ENCODE measurements at regions not wholly inside any gene's neighbourhood (a gene's known extent, or its start where the extent isn't known, plus 50 kb on each side); places are given as distances from the start of the nearest gene placed in this dataset.

DNA sequence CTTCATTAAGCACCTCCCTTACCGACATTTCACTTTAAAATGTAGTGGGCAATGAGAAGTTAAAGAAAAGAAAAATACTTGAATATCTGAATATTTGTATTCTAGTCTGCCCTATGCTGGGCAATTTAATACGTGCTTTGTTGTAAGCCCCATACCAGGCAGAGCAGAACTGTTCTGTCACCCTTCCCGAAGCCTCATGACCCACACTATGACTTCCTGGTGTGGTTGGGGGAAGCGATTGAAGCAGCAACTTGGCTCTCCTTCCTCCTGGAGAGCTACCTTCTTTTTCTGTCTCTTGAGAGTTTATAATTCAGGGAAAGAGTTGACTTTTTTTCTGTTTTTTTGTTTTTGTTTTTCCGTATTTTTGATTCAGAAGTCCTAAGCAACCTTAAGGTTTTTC, 243.7 kb downstream of the INHBA start:
- no peak overlapping the region for H3K4me2 ChIP-seq
- H2AFZ ChIP-seq (ENCODE audit: low read depth), result no peak overlapping the region
- CTCF ChIA-PET, result no interaction called here
- TF ChIP-seq RAD21 (IDR thresholded peaks at IDR 0.05; ENCODE audit: low read length) (no peak), TAF1 (IDR thresholded peaks at IDR 0.05; ENCODE audit: borderline replicate concordance, low read depth, low read length) (no peak), NRF1 (IDR thresholded peaks at IDR 0.05; ENCODE audit: low read depth, low read length) (no peak), MXI1 (IDR thresholded peaks at IDR 0.05; ENCODE audit: low read depth, low read length) (no peak), SIN3A (IDR thresholded peaks at IDR 0.05; ENCODE audit: borderline replicate concordance, low read depth, low read length) (no peak), GABPA (IDR thresholded peaks at IDR 0.05; ENCODE audit: low read depth) (no peak), MEF2A (IDR thresholded peaks at IDR 0.05; ENCODE audit: borderline replicate concordance, low read depth) (no peak), NFIC (IDR thresholded peaks at IDR 0.05; ENCODE audit: borderline replicate concordance) (no peak)
- TF ChIP-seq, protein P1, sequence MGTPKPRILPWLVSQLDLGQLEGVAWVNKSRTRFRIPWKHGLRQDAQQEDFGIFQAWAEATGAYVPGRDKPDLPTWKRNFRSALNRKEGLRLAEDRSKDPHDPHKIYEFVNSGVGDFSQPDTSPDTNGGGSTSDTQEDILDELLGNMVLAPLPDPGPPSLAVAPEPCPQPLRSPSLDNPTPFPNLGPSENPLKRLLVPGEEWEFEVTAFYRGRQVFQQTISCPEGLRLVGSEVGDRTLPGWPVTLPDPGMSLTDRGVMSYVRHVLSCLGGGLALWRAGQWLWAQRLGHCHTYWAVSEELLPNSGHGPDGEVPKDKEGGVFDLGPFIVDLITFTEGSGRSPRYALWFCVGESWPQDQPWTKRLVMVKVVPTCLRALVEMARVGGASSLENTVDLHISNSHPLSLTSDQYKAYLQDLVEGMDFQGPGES (IDR thresholded peaks at IDR 0.05; ENCODE audit: low read depth, low read length), result no peak
- TF ChIP-seq, protein P2, sequence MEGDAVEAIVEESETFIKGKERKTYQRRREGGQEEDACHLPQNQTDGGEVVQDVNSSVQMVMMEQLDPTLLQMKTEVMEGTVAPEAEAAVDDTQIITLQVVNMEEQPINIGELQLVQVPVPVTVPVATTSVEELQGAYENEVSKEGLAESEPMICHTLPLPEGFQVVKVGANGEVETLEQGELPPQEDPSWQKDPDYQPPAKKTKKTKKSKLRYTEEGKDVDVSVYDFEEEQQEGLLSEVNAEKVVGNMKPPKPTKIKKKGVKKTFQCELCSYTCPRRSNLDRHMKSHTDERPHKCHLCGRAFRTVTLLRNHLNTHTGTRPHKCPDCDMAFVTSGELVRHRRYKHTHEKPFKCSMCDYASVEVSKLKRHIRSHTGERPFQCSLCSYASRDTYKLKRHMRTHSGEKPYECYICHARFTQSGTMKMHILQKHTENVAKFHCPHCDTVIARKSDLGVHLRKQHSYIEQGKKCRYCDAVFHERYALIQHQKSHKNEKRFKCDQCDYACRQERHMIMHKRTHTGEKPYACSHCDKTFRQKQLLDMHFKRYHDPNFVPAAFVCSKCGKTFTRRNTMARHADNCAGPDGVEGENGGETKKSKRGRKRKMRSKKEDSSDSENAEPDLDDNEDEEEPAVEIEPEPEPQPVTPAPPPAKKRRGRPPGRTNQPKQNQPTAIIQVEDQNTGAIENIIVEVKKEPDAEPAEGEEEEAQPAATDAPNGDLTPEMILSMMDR (IDR thresholded peaks at IDR 0.05), result no peak
- TF ChIP-seq, protein P3, sequence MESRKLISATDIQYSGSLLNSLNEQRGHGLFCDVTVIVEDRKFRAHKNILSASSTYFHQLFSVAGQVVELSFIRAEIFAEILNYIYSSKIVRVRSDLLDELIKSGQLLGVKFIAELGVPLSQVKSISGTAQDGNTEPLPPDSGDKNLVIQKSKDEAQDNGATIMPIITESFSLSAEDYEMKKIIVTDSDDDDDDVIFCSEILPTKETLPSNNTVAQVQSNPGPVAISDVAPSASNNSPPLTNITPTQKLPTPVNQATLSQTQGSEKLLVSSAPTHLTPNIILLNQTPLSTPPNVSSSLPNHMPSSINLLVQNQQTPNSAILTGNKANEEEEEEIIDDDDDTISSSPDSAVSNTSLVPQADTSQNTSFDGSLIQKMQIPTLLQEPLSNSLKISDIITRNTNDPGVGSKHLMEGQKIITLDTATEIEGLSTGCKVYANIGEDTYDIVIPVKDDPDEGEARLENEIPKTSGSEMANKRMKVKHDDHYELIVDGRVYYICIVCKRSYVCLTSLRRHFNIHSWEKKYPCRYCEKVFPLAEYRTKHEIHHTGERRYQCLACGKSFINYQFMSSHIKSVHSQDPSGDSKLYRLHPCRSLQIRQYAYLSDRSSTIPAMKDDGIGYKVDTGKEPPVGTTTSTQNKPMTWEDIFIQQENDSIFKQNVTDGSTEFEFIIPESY (IDR thresholded peaks at IDR 0.05; ENCODE audit: borderline replicate concordance, low read depth), result no peak
- TF ChIP-seq, protein P4, sequence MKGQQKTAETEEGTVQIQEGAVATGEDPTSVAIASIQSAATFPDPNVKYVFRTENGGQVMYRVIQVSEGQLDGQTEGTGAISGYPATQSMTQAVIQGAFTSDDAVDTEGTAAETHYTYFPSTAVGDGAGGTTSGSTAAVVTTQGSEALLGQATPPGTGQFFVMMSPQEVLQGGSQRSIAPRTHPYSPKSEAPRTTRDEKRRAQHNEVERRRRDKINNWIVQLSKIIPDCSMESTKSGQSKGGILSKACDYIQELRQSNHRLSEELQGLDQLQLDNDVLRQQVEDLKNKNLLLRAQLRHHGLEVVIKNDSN (IDR thresholded peaks at IDR 0.05; ENCODE audit: borderline replicate concordance, low read depth), result no peak
- H4K20me1 ChIP-seq (ENCODE audit: insufficient read depth), result no peaks in the 10 kb centered on the region
- no peak overlapping the region for H3K27ac ChIP-seq (ENCODE audit: low read depth in 2 of 2, low read length in 1 of 2)
- no peaks in the 10 kb centered on the region for H3K9me3 ChIP-seq
- H3K4me1 ChIP-seq (ENCODE audit: control insufficient read depth in 1 of 2, insufficient read depth in 2 of 2, low read depth in 1 of 2, low read length in 1 of 2), result no peaks in the 10 kb centered on the region
- WGBS (ENCODE audit: low lambda C conversion rate), result 70% methylated on average over 5 of the region's 5 CpGs
- H3K36me3 ChIP-seq (replicated peaks in 1 of 2; ENCODE audit: control insufficient read depth in 1 of 2, insufficient read depth in 2 of 2, low read length in 1 of 2), result no peaks in the 10 kb centered on the region
- POLR2A ChIA-PET, result no interaction called here
- no peak overlapping the region for H3K9ac ChIP-seq
- no peaks in the 10 kb centered on the region for H3K27me3 ChIP-seq (ENCODE audit: insufficient read depth)
- no peaks in the 10 kb centered on the region for H3F3A ChIP-seq (replicated peaks; ENCODE audit: insufficient read depth)
- H3K79me2 ChIP-seq (ENCODE audit: insufficient read depth), result no peaks in the 10 kb centered on the region
- DNase-seq, result no peak
- no peaks in the 10 kb centered on the region for H3K9me2 ChIP-seq
- no peak overlapping the region for H3K4me3 ChIP-seq (ENCODE audit: low read depth in 2 of 2, low read length in 1 of 2)

Measured in SK-N-SH (cell line).